H1 (cell line): ENCODE measurements at regions not wholly inside any gene's neighbourhood (a gene's known extent, or its start where the extent isn't known, plus 50 kb on each side); places are given as distances from the start of the nearest gene placed in this dataset.

Experiments
- CTCF ChIA-PET: fragments of 300-600 bp; sonication (Branson Sonifier 250); formaldehyde crosslinking; loops from one replicate; lab custom pipeline; 2021; ENCODE audit not compliant: partially characterized antibody; lab: Charles Lee
- POLR2A ChIA-PET: fragments of 300-600 bp; sonication (Branson Sonifier 250); formaldehyde crosslinking; loops from one replicate; lab custom pipeline; 2021; ENCODE audit warnings: inconsistent platforms; ENCODE audit not compliant: partially characterized antibody; lab: Charles Lee
- DNase-seq, 2 experiments: peaks; one replicate each; pipeline versions ENCODE4 v3.0.0 to v3.0.0-alpha.2; 2010 to 2022; ENCODE audit warnings: low spot score in 2 of 2, low read depth in 1 of 2, mixed read lengths in 1 of 2
- FAIRE-seq: peaks from 2 replicates; lab custom pipeline; 2011; peaks lifted over from hg19 to GRCh38; lab: Jason Lieb, UNC
- H2AFZ ChIP-seq: 2 replicates; pipeline ENCODE4 v1.8.1; 2012; ENCODE audit warnings: low read length, inconsistent platforms
- H2AK5ac ChIP-seq: 2 replicates; pipeline ENCODE4 v1.6.1; 2013; ENCODE audit warnings: low read depth, low read length
- H2BK120ac ChIP-seq: replicated peaks from 2 replicates; pipeline ENCODE3; 2013; ENCODE audit warnings: low read depth, low read length, inconsistent platforms
- H2BK12ac ChIP-seq: 2 replicates; pipeline ENCODE4 v1.6.1; 2013; ENCODE audit warnings: low read depth, low read length
- H2BK15ac ChIP-seq: 2 replicates; pipeline ENCODE4 v1.6.1; 2013; ENCODE audit warnings: low read length
- H2BK20ac ChIP-seq: 2 replicates; pipeline ENCODE4 v1.6.1; 2013; ENCODE audit warnings: low read length
- H2BK5ac ChIP-seq: 2 replicates; pipeline ENCODE4 v1.6.1; 2013; ENCODE audit warnings: low read depth, low read length
- H3K14ac ChIP-seq: 2 replicates; pipeline ENCODE4 v1.6.1; 2013; ENCODE audit warnings: inconsistent platforms; ENCODE audit not compliant: insufficient read length
- H3K18ac ChIP-seq: 2 replicates; pipeline ENCODE4 v1.6.1; 2013; ENCODE audit warnings: low read length; ENCODE audit errors: extremely low read depth
- H3K23ac ChIP-seq: 2 replicates; pipeline ENCODE4 v1.6.1; 2013; ENCODE audit warnings: inconsistent platforms; ENCODE audit not compliant: insufficient read length
- H3K23me2 ChIP-seq: 2 replicates; pipeline ENCODE4 v1.6.1; 2013; ENCODE audit warnings: low read depth, low read length
- H3K27ac ChIP-seq: 2 replicates; pipeline ENCODE4 v1.6.1; 2011; ENCODE audit warnings: low read depth, low read length, inconsistent platforms
- H3K27me3 ChIP-seq, 4 experiments: replicated peaks in 1 of 4; 1 replicate in 1 of 4; 2 replicates in 3 of 4; pipeline versions ENCODE4 v1.6.1 to v1.8.1; 2011 to 2013; ENCODE audit warnings: low read length in 3 of 4, mild to moderate bottlenecking in 3 of 4, inconsistent platforms in 2 of 4, mixed read lengths in 2 of 4, moderate library complexity in 1 of 4; ENCODE audit not compliant: control insufficient read depth in 3 of 4, insufficient read depth in 3 of 4; ENCODE audit errors: extremely low read depth in 1 of 4
- H3K36me3 ChIP-seq, 4 experiments: 2 replicates each; pipeline versions ENCODE4 v1.6.1 to v1.8.1; 2011 to 2013; ENCODE audit warnings: mild to moderate bottlenecking in 4 of 4, low read length in 3 of 4, moderate library complexity in 2 of 4, control low read depth in 1 of 4, inconsistent platforms in 1 of 4; ENCODE audit not compliant: insufficient read depth in 4 of 4, control insufficient read depth in 2 of 4
- H3K4ac ChIP-seq: replicated peaks from 2 replicates; pipeline ENCODE3; 2013; ENCODE audit warnings: low read length, low read depth, mixed read lengths, inconsistent platforms; ENCODE audit not compliant: insufficient read length
- H3K4me1 ChIP-seq, 4 experiments: replicated peaks in 1 of 4; 1 replicate in 1 of 4; 2 replicates in 3 of 4; pipeline versions ENCODE4 v1.6.1 to v1.8.1; 2011 to 2013; ENCODE audit warnings: low read length in 3 of 4, inconsistent platforms in 2 of 4, mixed read lengths in 1 of 4; ENCODE audit not compliant: insufficient read depth in 4 of 4, control insufficient read depth in 3 of 4
- H3K4me2 ChIP-seq, 2 experiments: 2 replicates each; pipeline versions ENCODE4 v1.6.1 to v1.8.1; 2011 to 2013; ENCODE audit warnings: low read depth in 2 of 2, low read length in 2 of 2, control low read depth in 1 of 2, inconsistent platforms in 1 of 2, mild to moderate bottlenecking in 1 of 2; ENCODE audit not compliant: insufficient read depth in 1 of 2
- H3K4me3 ChIP-seq, 4 experiments: fragments of 200-600, 300-600 bp in 1 of 4; sonication (generic), shearing (Covaris generic), sonication (Bioruptor Twin) in 1 of 4; 2 replicates each; pipeline versions ENCODE4 v1.5.1 to v1.8.1; 2011 to 2016; ENCODE audit warnings: low read length in 4 of 4, low read depth in 3 of 4, control low read depth in 2 of 4, inconsistent platforms in 2 of 4, mild to moderate bottlenecking in 2 of 4, mixed read lengths in 1 of 4, moderate library complexity in 1 of 4; ENCODE audit not compliant: insufficient read depth in 2 of 4; ENCODE audit errors: extremely low read depth in 1 of 4
- H3K56ac ChIP-seq: replicated peaks from 2 replicates; pipeline ENCODE3; 2013; ENCODE audit warnings: low read depth, mild to moderate bottlenecking, mixed read lengths, low read length, inconsistent platforms; ENCODE audit not compliant: insufficient read length
- H3K79me1 ChIP-seq: 2 replicates; pipeline ENCODE4 v1.6.1; 2013; ENCODE audit warnings: low read depth, low read length, control low read depth
- H3K79me2 ChIP-seq, 2 experiments: 2 replicates each; pipeline versions ENCODE4 v1.6.1 to v1.8.1; 2012 to 2013; ENCODE audit warnings: low read length in 2 of 2, mild to moderate bottlenecking in 2 of 2, inconsistent platforms in 1 of 2; ENCODE audit not compliant: insufficient read depth in 2 of 2, control insufficient read depth in 1 of 2
- H3K9ac ChIP-seq, 4 experiments: replicated peaks in 1 of 4; 1 replicate in 1 of 4; 2 replicates in 3 of 4; pipeline versions ENCODE4 v1.6.1 to v1.8.1; 2011 to 2013; ENCODE audit warnings: low read depth in 3 of 4, low read length in 3 of 4, control low read depth in 2 of 4, mild to moderate bottlenecking in 2 of 4, moderate library complexity in 2 of 4, inconsistent platforms in 1 of 4; ENCODE audit errors: extremely low read depth in 1 of 4
- H3K9me3 ChIP-seq, 2 experiments: 2 replicates each; pipeline versions ENCODE4 v1.6.1 to v1.8.1; 2012 to 2013; ENCODE audit warnings: mild to moderate bottlenecking in 2 of 2, moderate library complexity in 2 of 2, control low read depth in 1 of 2, inconsistent platforms in 1 of 2, low read depth in 1 of 2, low read length in 1 of 2, mixed read lengths in 1 of 2; ENCODE audit not compliant: insufficient read depth in 2 of 2
- H4K20me1 ChIP-seq, 2 experiments: replicated peaks in 1 of 2; 2 replicates each; pipeline versions ENCODE3 to v1.8.1; 2011 to 2013; ENCODE audit warnings: inconsistent platforms in 2 of 2, low read length in 2 of 2, mild to moderate bottlenecking in 1 of 2; ENCODE audit not compliant: insufficient read depth in 2 of 2, control insufficient read depth in 1 of 2
- H4K5ac ChIP-seq: 2 replicates; pipeline ENCODE4 v1.6.1; 2013; ENCODE audit warnings: low read length, low read depth, mixed read lengths, inconsistent platforms; ENCODE audit not compliant: insufficient read length
- H4K8ac ChIP-seq: 2 replicates; pipeline ENCODE4 v1.8.0; 2013; ENCODE audit warnings: mild to moderate bottlenecking, moderate library complexity, low read length, inconsistent platforms; ENCODE audit not compliant: insufficient read depth; ENCODE audit errors: extremely low read depth
- H4K91ac ChIP-seq: replicated peaks from 2 replicates; pipeline ENCODE3; 2013; ENCODE audit warnings: low read length, mixed read lengths, inconsistent platforms; ENCODE audit not compliant: insufficient read length
- WGBS, 2 experiments: shearing (Covaris generic) in 1 of 2; methylation state at CpG; one replicate each; pipeline versions ENCODE4 v1.1.6 to v1.1.7; 2013 to 2015; ENCODE audit warnings: low lambda C conversion rate in 2 of 2, mixed read lengths in 2 of 2, inconsistent platforms in 1 of 2, low coverage in 1 of 2, missing lambda C conversion rate in 1 of 2; ENCODE audit not compliant: insufficient replicate concordance in 2 of 2, insufficient coverage in 1 of 2, insufficient read length in 1 of 2; ENCODE audit errors: extremely low coverage in 1 of 2, missing lambda C conversion rate in 1 of 2; 5-methylcytosine and 5-hydroxymethylcytosine counted together

DNA sequence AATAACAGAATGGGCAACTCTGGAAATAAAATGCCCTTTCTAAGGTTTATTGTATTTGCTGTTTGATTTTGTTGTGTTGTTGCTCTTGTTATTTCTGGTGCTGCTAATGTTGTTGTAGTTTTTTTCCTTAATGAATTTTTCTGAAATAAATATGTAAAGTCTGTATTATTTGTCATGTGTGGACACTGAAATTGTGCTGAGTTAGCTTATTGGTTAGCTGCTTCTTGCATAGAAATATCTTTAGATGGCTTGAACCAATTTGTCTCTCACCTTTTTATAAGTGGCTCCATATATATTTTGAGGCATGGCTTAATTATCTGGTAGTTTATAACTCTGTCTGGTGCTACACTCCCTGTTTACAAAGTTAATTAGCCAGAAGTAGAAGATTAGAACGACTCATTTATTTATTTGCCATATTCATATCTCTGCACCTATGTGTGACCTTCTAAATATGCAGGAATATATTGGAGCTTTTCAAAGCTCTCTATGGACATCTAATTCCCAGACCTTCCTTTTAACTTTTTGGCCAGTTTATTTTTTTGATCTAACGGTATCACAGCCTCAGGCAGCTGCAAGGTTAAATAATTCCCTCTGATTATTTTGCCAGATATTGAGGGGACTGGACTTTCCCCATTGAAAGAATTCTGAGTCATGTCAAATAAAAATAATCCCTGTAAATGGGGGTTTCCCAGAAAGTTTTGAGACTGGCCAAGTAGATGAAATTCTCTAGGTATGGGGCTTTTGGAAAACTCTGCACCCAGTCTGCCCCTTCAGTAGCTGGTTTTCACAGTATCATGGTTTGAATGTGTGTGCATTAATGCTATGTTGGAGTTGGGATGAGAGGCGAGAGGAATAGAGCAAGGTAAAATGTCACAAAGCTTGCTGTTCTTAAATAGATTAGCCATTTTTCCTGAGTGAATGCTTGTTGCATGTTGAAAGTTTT is 1331.7 kb upstream of the MIR17HG start:
- Histone ChIP-seq H3K23ac (no peak overlapping the region), H3K4ac (no peak overlapping the region), H2BK5ac (no peak overlapping the region), H3K79me2 (no peaks in the 10 kb centered on the region), H2AK5ac (no peak overlapping the region), H2BK20ac (no peak overlapping the region), H3K36me3 (no peaks in the 10 kb centered on the region), H3K4me2 (no peak overlapping the region), H2BK15ac (no peak overlapping the region), H3K14ac (no peak overlapping the region), H3K18ac (no peak overlapping the region), H2AFZ (no peak overlapping the region), H3K27ac (no peak overlapping the region), H3K4me1 (no peaks in the 10 kb centered on the region), H3K9me3 (no peaks in the 10 kb centered on the region), H3K4me3 (no peak overlapping the region), H3K23me2 (no peaks in the 10 kb centered on the region), H3K56ac (no peak overlapping the region), H4K91ac (no peak overlapping the region), H3K79me1 (no peaks in the 10 kb centered on the region), H4K5ac (no peak overlapping the region), H2BK120ac (no peak overlapping the region), H3K27me3 (no peaks in the 10 kb centered on the region), H2BK12ac (no peak overlapping the region), H4K8ac (no peak overlapping the region), H3K9ac (no peak overlapping the region), H4K20me1 (no peaks in the 10 kb centered on the region)
- CTCF ChIA-PET = interaction anchor here (0.5 kb wide), 1 partner anchor 31 kb away, joined by 3 read pairs; no protein-coding TSS in a partner anchor
- FAIRE-seq (no peak), DNase-seq (no peak)
- 90% methylated on average over 3 of the region's 3 CpGs; no CpG with 5 or more reads in 1 of the 2 experiments for WGBS, 2 experiments
- POLR2A ChIA-PET = no interaction called here
